HG03139 (cell line): ENCODE measurements at regions not wholly inside any gene's neighbourhood (a gene's known extent, or its start where the extent isn't known, plus 50 kb on each side); places are given as distances from the start of the nearest gene placed in this dataset.
"Not testable (repeated sequence)": the region's sequence is repeated elsewhere in the genome, so short reads cannot be mapped to it uniquely, and the experiment has no call there.

Experiments
- ATAC-seq: cut with Tn5 transposase; IDR thresholded peaks from one replicate; pipeline ENCODE4 v1.9.1; 2021; ENCODE audit not compliant: unreplicated experiment

- no peak for ATAC-seq
These were observed 320.5 kb upstream of the ADCY2 start for GRCh38 chr5:7075470-7075869.

GRCh38 chr5:7078101-7078500 lies 317.8 kb upstream of the ADCY2 start:
- no peak for ATAC-seq

GRCh38 chr5:7078901-7079300 lies 317.0 kb upstream of the ADCY2 start:
- ATAC-seq, result no peak

- ATAC-seq, result no peak
These were observed 315.4 kb upstream of the ADCY2 start for GRCh38 chr5:7080501-7080900.

- no peak for ATAC-seq
These were observed 308.1 kb upstream of the ADCY2 start for GRCh38 chr5:7087719-7088297.

GRCh38 chr5:7088849-7089248 lies 307.1 kb upstream of the ADCY2 start:
- ATAC-seq, result no peak

- ATAC-seq, result no peak
These were observed 301.3 kb upstream of the ADCY2 start for GRCh38 chr5:7094626-7095025.

GRCh38 chr5:7096294-7096693 lies 299.6 kb upstream of the ADCY2 start:
- no peak for ATAC-seq

- no peak for ATAC-seq
These were observed 290.6 kb upstream of the ADCY2 start for GRCh38 chr5:7105358-7105757.

GRCh38 chr5:7117961-7118360 lies 278.0 kb upstream of the ADCY2 start:
- ATAC-seq, result no peak

GRCh38 chr5:7131680-7132079 lies 264.3 kb upstream of the ADCY2 start:
- ATAC-seq, result no peak

- ATAC-seq, result no peak
These were observed 249.1 kb upstream of the ADCY2 start for GRCh38 chr5:7146886-7147285.

GRCh38 chr5:7157083-7157482 lies 238.9 kb upstream of the ADCY2 start:
- no peak for ATAC-seq

GRCh38 chr5:7169240-7169878 lies 226.6 kb upstream of the ADCY2 start:
- no peak for ATAC-seq

GRCh38 chr5:7170785-7171184 lies 225.2 kb upstream of the ADCY2 start:
- ATAC-seq, result not testable (repeated sequence)

- ATAC-seq, result no peak
These were observed 216.6 kb upstream of the ADCY2 start for GRCh38 chr5:7179364-7179763.

GRCh38 chr5:7181841-7182240 lies 214.1 kb upstream of the ADCY2 start:
- no peak for ATAC-seq

- no peak for ATAC-seq
These were observed 210.2 kb upstream of the ADCY2 start for GRCh38 chr5:7185742-7186141.

- no peak for ATAC-seq
These were observed 209.1 kb upstream of the ADCY2 start for GRCh38 chr5:7186818-7187217.

GRCh38 chr5:7190712-7191250 lies 205.2 kb upstream of the ADCY2 start:
- ATAC-seq, result no peak

GRCh38 chr5:7192016-7192415 lies 203.9 kb upstream of the ADCY2 start:
- ATAC-seq, result no peak

GRCh38 chr5:7202846-7203245 lies 193.1 kb upstream of the ADCY2 start:
- no peak for ATAC-seq

- no peak for ATAC-seq
These were observed 188.0 kb upstream of the ADCY2 start for GRCh38 chr5:7207979-7208378.
